Stimulated activated naive B cell treated with anti-CD40 and anti-IgM and Interleukin-4, amounts not matched to agents 10 μg/mL and 1 μg/mL and 100 μg/mL, for 72 hours (primary cell): ENCODE measurements at regions not wholly inside any gene's neighbourhood (a gene's known extent, or its start where the extent isn't known, plus 50 kb on each side); places are given as distances from the start of the nearest gene placed in this dataset.

Experiments
- ATAC-seq, 2 donors: fragments of 150-1000 bp; cut with Tn5 transposase; replicated peaks; 2 replicates each; pipeline ENCODE4 v1.10.0; 2021; ENCODE audit warnings: moderate library complexity in 1 of 2
- DNase-seq: peaks from one replicate; pipeline ENCODE4 v3.0.0; 2021
- H3K27ac Mint-ChIP-seq: one replicate; pipeline ENCODE4 v1.8.0; 2022; ENCODE audit warnings: mild to moderate bottlenecking, mixed read lengths
- H3K27me3 Mint-ChIP-seq, 2 donors: one replicate each; pipeline ENCODE4 v1.8.0; 2022; ENCODE audit warnings: mixed read lengths in 2 of 2
- H3K36me3 Mint-ChIP-seq, 2 donors: one replicate each; pipeline ENCODE4 v1.8.0; 2022; ENCODE audit warnings: mixed read lengths in 2 of 2, mild to moderate bottlenecking in 1 of 2
- H3K4me1 Mint-ChIP-seq, 2 donors: one replicate each; pipeline ENCODE4 v1.8.0; 2022; ENCODE audit warnings: mixed read lengths in 2 of 2, mild to moderate bottlenecking in 1 of 2
- H3K4me3 Mint-ChIP-seq, 2 donors: one replicate each; pipeline ENCODE4 v1.8.0; 2022; ENCODE audit warnings: mild to moderate bottlenecking in 2 of 2, mixed read lengths in 2 of 2, moderate library complexity in 1 of 2
- H3K9me3 Mint-ChIP-seq, 2 donors: one replicate each; pipeline ENCODE4 v1.8.0; 2022; ENCODE audit warnings: mixed read lengths in 2 of 2, mild to moderate bottlenecking in 1 of 2

- DNase-seq (peak; percentile 72), ATAC-seq (peak; percentile 98 to 99)
- Mint-ChIP-seq H3K4me1 (peaks cover 19 to 27% of the 10 kb centered on the region in 2 donors), H3K4me3 (peak overlapping the region; percentile 85 to 89), H3K27me3 (peaks cover 14 to 18% of the 10 kb centered on the region in 2 donors), H3K9me3 (no peaks in the 10 kb centered on the region), H3K36me3 (no peaks in the 10 kb centered on the region), H3K27ac (peak overlapping the region; percentile 9)
These were observed 355.0 kb downstream of the SNAPC1 start for GRCh38 chr14:62117010-62117750.

GRCh38 chr14:62117751-62118105 lies 355.5 kb downstream of the SNAPC1 start:
- Mint-ChIP-seq H3K9me3 (no peaks in the 10 kb centered on the region), H3K4me3 (peak overlapping the region; percentile 85 to 89), H3K27me3 (peaks cover 18% of the 10 kb centered on the region in 2 donors), H3K4me1 (peaks cover 19 to 27% of the 10 kb centered on the region in 2 donors), H3K27ac (no peak overlapping the region), H3K36me3 (no peaks in the 10 kb centered on the region)
- DNase-seq (no peak), ATAC-seq (no peak)

GRCh38 chr14:62118461-62118860 lies 356.2 kb downstream of the SNAPC1 start:
- H3K36me3 Mint-ChIP-seq: no peaks in the 10 kb centered on the region
- H3K9me3 Mint-ChIP-seq: no peaks in the 10 kb centered on the region
- DNase-seq: no peak
- no peak for ATAC-seq
- H3K4me1 Mint-ChIP-seq: peaks cover 19 to 27% of the 10 kb centered on the region in 2 donors
- no peak overlapping the region for H3K4me3 Mint-ChIP-seq
- H3K27ac Mint-ChIP-seq: no peak overlapping the region
- H3K27me3 Mint-ChIP-seq: peaks cover 18 to 23% of the 10 kb centered on the region in 2 donors

- Mint-ChIP-seq H3K36me3 (no peaks in the 10 kb centered on the region), H3K4me3 (no peak overlapping the region), H3K27ac (no peak overlapping the region), H3K9me3 (no peaks in the 10 kb centered on the region), H3K4me1 (peaks cover 19 to 27% of the 10 kb centered on the region in 2 donors), H3K27me3 (peaks cover 18 to 23% of the 10 kb centered on the region in 2 donors)
- no peak for ATAC-seq
- no peak for DNase-seq
These were observed 356.7 kb downstream of the SNAPC1 start for GRCh38 chr14:62118871-62119270.

- Mint-ChIP-seq H3K9me3 (no peaks in the 10 kb centered on the region), H3K4me3 (no peak overlapping the region), H3K4me1 (no peaks in the 10 kb centered on the region), H3K36me3 (no peaks in the 10 kb centered on the region), H3K27ac (no peak overlapping the region), H3K27me3 (peaks cover 9 to 18% of the 10 kb centered on the region in 2 donors)
- DNase-seq (no peak), ATAC-seq (no peak)
These were observed 361.7 kb downstream of the SNAPC1 start for GRCh38 chr14:62123961-62124360.

- H3K27ac Mint-ChIP-seq: no peak overlapping the region
- H3K27me3 Mint-ChIP-seq: peaks cover 7 to 15% of the 10 kb centered on the region in 2 donors
- H3K9me3 Mint-ChIP-seq: no peaks in the 10 kb centered on the region
- no peaks in the 10 kb centered on the region for H3K36me3 Mint-ChIP-seq
- no peak overlapping the region for H3K4me3 Mint-ChIP-seq
- DNase-seq (no peak), ATAC-seq (no peak)
- H3K4me1 Mint-ChIP-seq: no peaks in the 10 kb centered on the region
These were observed 363.6 kb downstream of the SNAPC1 start for GRCh38 chr14:62125793-62126192.

- Mint-ChIP-seq H3K4me3 (no peak overlapping the region), H3K27me3 (peaks cover 13 to 16% of the 10 kb centered on the region in 2 donors), H3K4me1 (no peaks in the 10 kb centered on the region), H3K36me3 (no peaks in the 10 kb centered on the region), H3K27ac (no peak overlapping the region), H3K9me3 (no peaks in the 10 kb centered on the region)
- ATAC-seq (peak; percentile 73 to 77), DNase-seq (peak; percentile 4)
These were observed 364.8 kb downstream of the SNAPC1 start for GRCh38 chr14:62126879-62127478.

- H3K27ac Mint-ChIP-seq: no peak overlapping the region
- no peaks in the 10 kb centered on the region for H3K4me1 Mint-ChIP-seq
- DNase-seq (no peak), ATAC-seq (no peak)
- H3K27me3 Mint-ChIP-seq: peaks cover 27 to 28% of the 10 kb centered on the region in 2 donors
- H3K36me3 Mint-ChIP-seq: no peaks in the 10 kb centered on the region
- H3K9me3 Mint-ChIP-seq: no peaks in the 10 kb centered on the region
- no peak overlapping the region for H3K4me3 Mint-ChIP-seq
These were observed 368.2 kb downstream of the SNAPC1 start for GRCh38 chr14:62130441-62130840.

GRCh38 chr14:62133776-62134550 lies 371.7 kb downstream of the SNAPC1 start:
- Mint-ChIP-seq H3K27ac (no peak overlapping the region), H3K36me3 (no peaks in the 10 kb centered on the region), H3K27me3 (peaks cover 44 to 47% of the 10 kb centered on the region in 2 donors), H3K9me3 (peaks cover 0 to 8% of the 10 kb centered on the region in 2 donors), H3K4me1 (no peaks in the 10 kb centered on the region), H3K4me3 (no peak overlapping the region)
- no peak for DNase-seq
- ATAC-seq: no peak

GRCh38 chr14:62138593-62138992 lies 376.4 kb downstream of the SNAPC1 start:
- peaks cover 43 to 49% of the 10 kb centered on the region in 2 donors for H3K27me3 Mint-ChIP-seq
- peaks cover 0 to 8% of the 10 kb centered on the region in 2 donors for H3K9me3 Mint-ChIP-seq
- DNase-seq: no peak
- H3K4me3 Mint-ChIP-seq: no peak overlapping the region
- H3K36me3 Mint-ChIP-seq: no peaks in the 10 kb centered on the region
- no peak overlapping the region for H3K27ac Mint-ChIP-seq
- ATAC-seq: no peak
- no peaks in the 10 kb centered on the region for H3K4me1 Mint-ChIP-seq

- H3K9me3 Mint-ChIP-seq: peaks cover 0 to 7% of the 10 kb centered on the region in 2 donors
- peaks cover 36 to 40% of the 10 kb centered on the region in 2 donors for H3K27me3 Mint-ChIP-seq
These were observed 378.9 kb downstream of the SNAPC1 start for GRCh38 chr14:62141139-62141538.

GRCh38 chr14:62143245-62143644 lies 381.0 kb downstream of the SNAPC1 start:
- Mint-ChIP-seq H3K27me3 (peaks cover 42 to 45% of the 10 kb centered on the region in 2 donors), H3K4me1 (no peaks in the 10 kb centered on the region), H3K27ac (no peak overlapping the region), H3K9me3 (peaks cover 12 to 17% of the 10 kb centered on the region in 2 donors), H3K36me3 (peaks cover 2 to 4% of the 10 kb centered on the region in 2 donors), H3K4me3 (no peak overlapping the region)
- DNase-seq (no peak), ATAC-seq (no peak)

More at GRCh38 chr14:62141139-62141538, 378.9 kb downstream of the SNAPC1 start:
- no peak overlapping the region for H3K27ac Mint-ChIP-seq
- no peaks in the 10 kb centered on the region for H3K36me3 Mint-ChIP-seq
- H3K4me3 Mint-ChIP-seq: no peak overlapping the region
- DNase-seq (no peak), ATAC-seq (no peak)
- H3K4me1 Mint-ChIP-seq: no peaks in the 10 kb centered on the region

GRCh38 chr14:62144863-62145262 lies 382.6 kb downstream of the SNAPC1 start:
- no peak for ATAC-seq
- no peak for DNase-seq
- H3K4me3 Mint-ChIP-seq: no peak overlapping the region

GRCh38 chr14:62146030-62146429 lies 383.8 kb downstream of the SNAPC1 start:
- Mint-ChIP-seq H3K27me3 (peaks cover 31 to 42% of the 10 kb centered on the region in 2 donors), H3K36me3 (peaks cover 2 to 4% of the 10 kb centered on the region in 2 donors)
- no peak for ATAC-seq

More at GRCh38 chr14:62144863-62145262, 382.6 kb downstream of the SNAPC1 start:
- Mint-ChIP-seq H3K4me1 (no peaks in the 10 kb centered on the region), H3K27ac (no peak overlapping the region), H3K27me3 (peaks cover 36 to 47% of the 10 kb centered on the region in 2 donors), H3K36me3 (peaks cover 2 to 4% of the 10 kb centered on the region in 2 donors), H3K9me3 (peaks cover 19 to 22% of the 10 kb centered on the region in 2 donors)

More at GRCh38 chr14:62146030-62146429, 383.8 kb downstream of the SNAPC1 start:
- no peak for DNase-seq
- Mint-ChIP-seq H3K27ac (no peak overlapping the region), H3K4me3 (no peak overlapping the region), H3K9me3 (peaks cover 19 to 22% of the 10 kb centered on the region in 2 donors), H3K4me1 (no peaks in the 10 kb centered on the region)
